ENCODE measurements at regions not wholly inside any gene's neighbourhood (a gene's known extent, or its start where the extent isn't known, plus 50 kb on each side); places are given as distances from the start of the nearest gene placed in this dataset.

- TF ChIP-seq CTCF (IDR thresholded peaks at IDR 0.05): no peak
- no peak for TF ChIP-seq EZH2phosphoT487 (IDR thresholded peaks at IDR 0.05)
- TF ChIP-seq EZH2 (IDR thresholded peaks at IDR 0.05): no peak
Measured at GRCh38 chr9:101880846-101881245, 142.4 kb upstream of the GRIN3A start.

All from neural progenitor cell (in vitro differentiated cells).